ENCODE measurements at regions not wholly inside any gene's neighbourhood (a gene's known extent, or its start where the extent isn't known, plus 50 kb on each side); places are given as distances from the start of the nearest gene placed in this dataset.
A peak's percentile ranks its signal among the peaks of the same experiment; 100 is the strongest.

- H3K9me3 Mint-ChIP-seq = no peaks in the 10 kb centered on the region
- H3K36me3 Mint-ChIP-seq = peaks cover 7% of the 10 kb centered on the region
These were observed 53.5 kb downstream of the ZNF608 start for GRCh38 chr5:124692950-124693349.

DNA sequence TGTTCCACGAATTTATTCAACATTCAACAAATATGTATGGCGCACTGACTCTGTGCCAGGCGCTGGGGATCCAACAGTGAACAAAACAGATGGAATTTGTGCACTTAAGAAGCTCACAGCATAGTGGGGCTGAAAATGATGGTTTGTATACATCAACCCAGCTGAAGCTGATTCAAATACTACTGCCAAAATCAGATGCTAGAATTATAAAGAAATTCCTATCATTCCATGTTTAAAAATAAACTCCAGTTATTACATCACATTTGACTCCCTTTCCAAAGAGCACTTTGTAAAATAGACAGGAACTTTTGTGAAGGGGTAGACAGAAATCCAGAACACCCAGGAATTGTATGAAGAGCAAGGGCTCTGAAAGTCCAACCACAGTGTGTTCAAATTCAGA lies 54.1 kb downstream of the ZNF608 start:
- H3K27ac Mint-ChIP-seq = no peak overlapping the region
- H3K36me3 Mint-ChIP-seq = peaks cover 7% of the 10 kb centered on the region
- no peaks in the 10 kb centered on the region for H3K27me3 Mint-ChIP-seq
- ATAC-seq = no peak
- H3K9me3 Mint-ChIP-seq = no peaks in the 10 kb centered on the region
- peaks cover 20% of the 10 kb centered on the region for H3K4me1 Mint-ChIP-seq
- no peak overlapping the region for H3K4me3 Mint-ChIP-seq

More at GRCh38 chr5:124692950-124693349, 53.5 kb downstream of the ZNF608 start:
- ATAC-seq = no peak
- Mint-ChIP-seq H3K27ac (no peak overlapping the region), H3K27me3 (no peaks in the 10 kb centered on the region), H3K4me3 (no peak overlapping the region), H3K4me1 (peaks cover 15% of the 10 kb centered on the region)

DNA sequence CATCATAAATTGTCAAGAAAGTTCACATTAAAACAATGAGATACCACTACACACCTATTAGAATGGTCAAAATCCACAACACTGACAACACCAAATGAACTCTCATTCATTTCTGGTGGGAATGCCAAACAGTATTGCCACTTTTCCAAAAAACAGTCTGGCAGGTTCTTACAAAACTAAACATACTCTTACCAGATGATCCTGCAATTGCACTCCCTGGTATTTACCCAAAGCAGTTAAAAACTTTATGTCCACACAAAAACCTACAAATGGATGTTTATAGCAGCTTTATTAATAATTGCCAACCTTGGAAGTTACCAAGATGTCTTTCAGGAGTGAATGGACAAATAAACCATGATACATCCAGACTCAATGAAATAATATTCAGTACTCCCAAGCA lies 56.8 kb downstream of the ZNF608 start:
- H3K27ac Mint-ChIP-seq = no peak overlapping the region
- H3K27me3 Mint-ChIP-seq = no peaks in the 10 kb centered on the region
- H3K36me3 Mint-ChIP-seq = no peaks in the 10 kb centered on the region
- peaks cover 24% of the 10 kb centered on the region for H3K4me1 Mint-ChIP-seq
- H3K9me3 Mint-ChIP-seq = no peaks in the 10 kb centered on the region
- ATAC-seq = no peak
- no peak overlapping the region for H3K4me3 Mint-ChIP-seq

GRCh38 chr5:124686239-124687004 lies 60.0 kb downstream of the ZNF608 start:
- peak; percentile 45 for ATAC-seq
- H3K27ac Mint-ChIP-seq = no peak overlapping the region
- H3K36me3 Mint-ChIP-seq = no peaks in the 10 kb centered on the region
- no peak overlapping the region for H3K4me3 Mint-ChIP-seq
- no peaks in the 10 kb centered on the region for H3K9me3 Mint-ChIP-seq
- H3K4me1 Mint-ChIP-seq = peaks cover 28% of the 10 kb centered on the region
- H3K27me3 Mint-ChIP-seq = no peaks in the 10 kb centered on the region

- no peaks in the 10 kb centered on the region for H3K27me3 Mint-ChIP-seq
- peaks cover 28% of the 10 kb centered on the region for H3K4me1 Mint-ChIP-seq
- no peak overlapping the region for H3K4me3 Mint-ChIP-seq
- H3K27ac Mint-ChIP-seq = no peak overlapping the region
- no peaks in the 10 kb centered on the region for H3K9me3 Mint-ChIP-seq
- peak; percentile 48 for ATAC-seq
- H3K36me3 Mint-ChIP-seq = peaks cover 6% of the 10 kb centered on the region
These were observed 61.0 kb downstream of the ZNF608 start for GRCh38 chr5:124685404-124685930.

GRCh38 chr5:124683917-124684555 lies 62.4 kb downstream of the ZNF608 start:
- Mint-ChIP-seq H3K9me3 (no peaks in the 10 kb centered on the region), H3K27me3 (no peaks in the 10 kb centered on the region), H3K4me3 (no peak overlapping the region), H3K4me1 (peaks cover 34% of the 10 kb centered on the region), H3K27ac (no peak overlapping the region), H3K36me3 (peaks cover 7% of the 10 kb centered on the region)
- ATAC-seq = no peak

GRCh38 chr5:124679578-124680199 lies 66.8 kb downstream of the ZNF608 start:
- no peaks in the 10 kb centered on the region for H3K27me3 Mint-ChIP-seq
- no peak overlapping the region for H3K4me3 Mint-ChIP-seq
- peaks cover 18% of the 10 kb centered on the region for H3K4me1 Mint-ChIP-seq
- no peak overlapping the region for H3K27ac Mint-ChIP-seq
- peaks cover 7% of the 10 kb centered on the region for H3K36me3 Mint-ChIP-seq
- no peaks in the 10 kb centered on the region for H3K9me3 Mint-ChIP-seq
- no peak for ATAC-seq

- peaks cover 7% of the 10 kb centered on the region for H3K36me3 Mint-ChIP-seq
- no peak overlapping the region for H3K4me3 Mint-ChIP-seq
- no peak overlapping the region for H3K27ac Mint-ChIP-seq
- no peaks in the 10 kb centered on the region for H3K9me3 Mint-ChIP-seq
- H3K4me1 Mint-ChIP-seq = peaks cover 14% of the 10 kb centered on the region
- ATAC-seq = no peak
- H3K27me3 Mint-ChIP-seq = no peaks in the 10 kb centered on the region
These were observed 67.4 kb downstream of the ZNF608 start for GRCh38 chr5:124678922-124679519.

GRCh38 chr5:124678468-124678867 lies 68.0 kb downstream of the ZNF608 start:
- peaks cover 14% of the 10 kb centered on the region for H3K4me1 Mint-ChIP-seq
- no peak overlapping the region for H3K27ac Mint-ChIP-seq
- no peak overlapping the region for H3K4me3 Mint-ChIP-seq
- no peaks in the 10 kb centered on the region for H3K9me3 Mint-ChIP-seq
- no peak for ATAC-seq
- no peaks in the 10 kb centered on the region for H3K27me3 Mint-ChIP-seq
- H3K36me3 Mint-ChIP-seq = peaks cover 7% of the 10 kb centered on the region

DNA sequence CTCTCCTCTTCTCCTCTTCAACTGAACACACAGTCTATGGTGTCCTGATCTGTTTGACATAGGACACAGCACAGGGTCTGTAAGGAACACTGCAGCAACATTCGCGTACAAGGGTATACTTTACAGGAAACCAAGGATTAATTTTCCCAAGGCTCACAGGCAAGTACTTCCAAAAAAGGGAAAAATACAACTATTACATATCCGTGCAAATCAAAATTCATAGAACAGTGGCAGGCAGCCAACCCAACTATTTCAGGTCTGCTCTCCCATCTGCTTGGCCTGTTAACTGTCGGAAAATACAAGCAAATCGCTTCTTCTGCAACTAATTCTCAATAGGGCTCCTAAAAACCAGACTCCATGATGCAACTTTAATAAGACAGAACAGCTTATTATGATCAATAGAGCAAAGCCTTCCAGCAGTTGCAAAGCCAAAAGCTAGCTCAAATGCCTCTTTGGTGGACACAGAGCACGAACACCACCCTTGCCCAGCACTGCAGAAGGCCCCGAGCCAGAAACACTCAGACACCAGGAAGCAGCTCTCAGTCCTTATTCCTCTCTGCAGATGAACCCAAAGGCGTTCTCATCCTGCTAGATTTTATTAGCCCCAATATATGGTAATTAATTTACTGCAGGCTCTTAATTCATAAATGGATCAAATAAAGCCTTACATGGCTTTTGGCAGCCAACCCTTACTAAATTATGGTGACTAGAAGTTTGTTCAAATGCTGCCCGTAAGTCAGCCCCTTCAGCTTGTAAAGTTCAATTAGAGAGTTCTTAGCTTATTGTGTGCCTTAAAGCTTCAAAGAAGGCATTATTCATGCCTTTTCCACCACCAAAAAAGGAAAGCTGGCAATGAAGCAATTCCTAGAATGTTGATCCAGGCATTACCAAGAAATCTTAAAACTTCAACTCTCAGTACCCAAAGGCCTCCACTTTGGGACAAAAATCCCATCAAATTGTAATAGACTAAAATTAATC lies 68.8 kb downstream of the ZNF608 start:
- H3K4me3 Mint-ChIP-seq = no peak overlapping the region
- peaks cover 15% of the 10 kb centered on the region for H3K4me1 Mint-ChIP-seq
- H3K36me3 Mint-ChIP-seq = peaks cover 7% of the 10 kb centered on the region
- no peaks in the 10 kb centered on the region for H3K27me3 Mint-ChIP-seq
- no peak overlapping the region for H3K27ac Mint-ChIP-seq
- H3K9me3 Mint-ChIP-seq = no peaks in the 10 kb centered on the region
- no peak for ATAC-seq

DNA sequence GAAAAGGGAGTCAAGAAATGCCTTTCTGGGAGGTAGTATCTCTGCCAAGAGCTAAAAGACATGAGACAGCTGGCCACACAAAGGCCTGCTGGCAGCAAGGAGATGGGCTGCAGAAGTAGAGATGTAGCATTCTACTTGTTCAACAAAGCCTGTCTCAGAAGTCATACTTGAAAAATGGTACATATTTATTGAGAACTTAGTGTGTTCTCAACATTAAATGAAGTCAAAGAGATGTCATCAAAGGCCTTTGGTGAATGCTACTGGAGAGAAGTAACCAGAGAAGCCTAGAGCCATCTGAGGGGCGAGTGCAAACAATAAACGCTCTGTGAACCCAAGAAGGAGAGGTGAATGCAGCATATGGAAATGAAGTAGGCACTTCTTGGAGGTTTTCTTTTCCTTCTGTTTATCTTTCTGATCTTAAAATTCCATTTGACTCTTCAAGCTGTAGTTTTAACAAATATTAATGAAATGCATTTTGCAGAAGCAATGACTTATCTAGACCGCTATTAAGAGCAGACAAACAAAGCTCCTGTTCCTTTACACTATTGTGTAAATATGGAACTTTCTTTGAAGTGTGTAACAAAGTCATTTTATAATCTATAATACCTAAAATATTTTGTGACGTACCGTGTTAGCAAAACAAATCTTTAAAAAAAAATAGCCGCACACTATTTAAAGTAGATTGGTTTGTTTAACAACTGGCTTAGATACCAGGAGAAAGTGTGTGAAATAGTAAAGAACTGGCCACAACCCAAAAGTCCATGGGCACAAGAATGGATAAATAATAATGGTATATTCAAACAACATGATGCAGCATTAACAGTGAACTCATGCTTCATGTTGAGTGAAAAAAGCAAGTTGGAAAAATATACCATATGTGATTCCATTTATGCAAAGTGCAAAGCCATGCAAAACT lies 70.2 kb downstream of the ZNF608 start:
- Mint-ChIP-seq H3K9me3 (no peaks in the 10 kb centered on the region), H3K4me1 (peaks cover 20% of the 10 kb centered on the region), H3K4me3 (no peak overlapping the region), H3K27ac (no peak overlapping the region), H3K27me3 (no peaks in the 10 kb centered on the region), H3K36me3 (peaks cover 7% of the 10 kb centered on the region)
- ATAC-seq = no peak

- Mint-ChIP-seq H3K4me3 (no peak overlapping the region), H3K9me3 (no peaks in the 10 kb centered on the region), H3K4me1 (peaks cover 20% of the 10 kb centered on the region), H3K36me3 (no peaks in the 10 kb centered on the region), H3K27me3 (no peaks in the 10 kb centered on the region), H3K27ac (no peak overlapping the region)
- ATAC-seq = no peak
These were observed 75.2 kb downstream of the ZNF608 start for GRCh38 chr5:124671193-124671592.

DNA sequence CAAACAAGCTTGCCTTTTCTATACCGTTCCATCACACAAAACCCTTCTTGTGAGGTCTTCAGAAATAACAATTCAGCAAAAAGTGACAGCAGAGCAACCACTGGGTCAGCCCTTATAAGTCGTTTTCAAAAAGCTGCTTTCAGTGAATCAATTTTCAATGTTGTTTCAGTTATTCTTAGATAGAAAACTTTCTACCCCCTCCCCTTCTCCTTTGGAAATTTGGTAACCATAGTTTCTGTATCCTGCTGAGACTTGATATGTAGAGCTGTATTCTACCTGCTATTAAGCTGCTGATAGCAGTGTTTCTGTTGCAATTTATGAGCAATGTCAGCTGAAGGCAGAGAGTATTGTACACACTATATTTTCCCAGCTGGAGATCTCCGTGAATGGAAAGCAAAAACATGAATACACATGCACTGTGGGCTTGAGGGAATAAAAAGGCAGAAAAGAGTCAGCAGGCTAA lies 75.7 kb downstream of the ZNF608 start:
- Mint-ChIP-seq H3K36me3 (no peaks in the 10 kb centered on the region), H3K27me3 (no peaks in the 10 kb centered on the region), H3K4me1 (peaks cover 20% of the 10 kb centered on the region), H3K4me3 (no peak overlapping the region), H3K9me3 (no peaks in the 10 kb centered on the region), H3K27ac (no peak overlapping the region)
- ATAC-seq = no peak

All from stimulated activated memory B cell treated with anti-CD40 and anti-IgM and Interleukin-4, amounts not matched to agents 10 μg/mL and 1 μg/mL and 100 μg/mL, for 72 hours (primary cell).